HCT116 (cell line): ENCODE measurements at regions not wholly inside any gene's neighbourhood (a gene's known extent, or its start where the extent isn't known, plus 50 kb on each side); places are given as distances from the start of the nearest gene placed in this dataset.

ENCODE experiments used
- ATAC-seq: fragments of 200-7000 bp; cut with Tn5 transposase; 2 replicates; pipeline ENCODE4 v1.9.1; 2020; ENCODE audit warnings: mild to moderate bottlenecking, moderate library complexity
- BruUV-seq: library from RNA; stranded (reverse); fragments of 400-500 nt; replicated peaks from 2 replicates; lab custom pipeline; 2021; lab: Mats Ljungman, UMichigan
- CTCF ChIA-PET: fragments of 300-600 bp; sonication (Branson Sonifier 250); formaldehyde crosslinking; loops from one replicate; lab custom pipeline; 2021; ENCODE audit warnings: antibody characterized with exemption; lab: Charles Lee
- POLR2A ChIA-PET: fragments of 300-600, 350-600 bp; sonication (Branson Sonifier 250); formaldehyde crosslinking; loops from one replicate; lab custom pipeline; 2021; ENCODE audit warnings: antibody characterized with exemption; lab: Charles Lee
- RAD21 ChIA-PET, 2 experiments: fragments of 300-600 bp; sonication (Branson Sonifier 250); formaldehyde crosslinking; loops; one replicate each; lab custom pipeline; 2023; ENCODE audit warnings: low total read pairs in 2 of 2; ENCODE audit not compliant: uncharacterized antibody in 2 of 2, unreplicated experiment in 2 of 2, low non-redundant PET in 1 of 2; lab: Charles Lee
- DNase-seq: peaks from one replicate; pipeline ENCODE4 v3.0.0-alpha.2; 2010; ENCODE audit warnings: low read depth, low spot score
- H2AFZ ChIP-seq: fragments of 200-600 bp; shearing (Covaris generic), sonication (generic); 2 replicates; pipeline ENCODE4 v1.6.1; 2017; ENCODE audit warnings: low read depth, mixed run types, mixed read lengths, antibody characterized with exemption, low read length; ENCODE audit not compliant: poor library complexity, severe bottlenecking
- H3K27ac ChIP-seq: 2 replicates; pipeline ENCODE4 v1.5.1; 2012; ENCODE audit warnings: low read depth, low read length
- H3K27me3 ChIP-seq: fragments of 200-600 bp; sonication (generic); 2 replicates; pipeline ENCODE4 v1.6.1; 2016; ENCODE audit warnings: mixed run types, low read length, mixed read lengths; ENCODE audit not compliant: insufficient read depth
- H3K36me3 ChIP-seq, 2 experiments: fragments of 200-500 bp in 1 of 2; fragments of 200-600 bp in 1 of 2; sonication (Bioruptor generic) in 1 of 2; sonication (generic) in 1 of 2; 2 replicates each; pipeline versions ENCODE4 v1.5.1 to v1.6.1; 2014 to 2016; ENCODE audit warnings: low read length in 2 of 2, inconsistent platforms in 1 of 2, mixed read lengths in 1 of 2, mixed run types in 1 of 2; ENCODE audit not compliant: insufficient read depth in 2 of 2, control insufficient read depth in 1 of 2
- H3K4me1 ChIP-seq, 2 experiments: fragments of 200-600 bp in 1 of 2; sonication (generic) in 1 of 2; 2 replicates each; pipeline versions ENCODE4 v1.5.1 to v1.6.1; 2012 to 2017; ENCODE audit warnings: low read length in 2 of 2, inconsistent platforms in 1 of 2, mild to moderate bottlenecking in 1 of 2, mixed read lengths in 1 of 2, mixed run types in 1 of 2, moderate library complexity in 1 of 2; ENCODE audit not compliant: insufficient read depth in 2 of 2, control insufficient read depth in 1 of 2
- H3K4me2 ChIP-seq: fragments of 200-600 bp; sonication (generic); 2 replicates; pipeline ENCODE4 v1.6.1; 2017; ENCODE audit warnings: mixed run types, low read length, mixed read lengths
- H3K4me3 ChIP-seq, 2 experiments: fragments of 200-600 bp in 1 of 2; sonication (generic) in 1 of 2; replicated peaks in 1 of 2; 2 replicates each; pipeline ENCODE4 v1.5.1; 2011 to 2016; ENCODE audit warnings: low read length in 2 of 2, control low read depth in 1 of 2, low read depth in 1 of 2, mild to moderate bottlenecking in 1 of 2, mixed read lengths in 1 of 2, mixed run types in 1 of 2
- H3K79me2 ChIP-seq: fragments of 200-600 bp; sonication (generic); 2 replicates; pipeline ENCODE4 v1.6.1; 2017; ENCODE audit warnings: mild to moderate bottlenecking, mixed run types, low read length, moderate library complexity, mixed read lengths; ENCODE audit not compliant: insufficient read depth
- H3K9ac ChIP-seq: fragments of 200-600 bp; sonication (generic); 2 replicates; pipeline ENCODE4 v1.6.1; 2016; ENCODE audit warnings: low read length, mixed read lengths
- H3K9me2 ChIP-seq: fragments of 200-600 bp; sonication (generic), shearing (Covaris generic); 2 replicates; pipeline ENCODE4 v1.6.1; 2017; ENCODE audit warnings: mixed run types, mild to moderate bottlenecking, moderate library complexity; ENCODE audit not compliant: insufficient read depth
- H3K9me3 ChIP-seq, 2 experiments: fragments of 200-500 bp in 1 of 2; fragments of 200-600 bp in 1 of 2; sonication (Bioruptor generic) in 1 of 2; sonication (generic) in 1 of 2; 2 replicates each; pipeline ENCODE4 v1.6.1; 2014 to 2017; ENCODE audit warnings: low read length in 2 of 2, mixed read lengths in 2 of 2, inconsistent platforms in 1 of 2, low read depth in 1 of 2, mild to moderate bottlenecking in 1 of 2, mixed run types in 1 of 2, moderate library complexity in 1 of 2; ENCODE audit not compliant: control insufficient read depth in 1 of 2, insufficient read depth in 1 of 2
- H4K20me1 ChIP-seq: fragments of 200-600 bp; sonication (generic), shearing (Covaris generic); 2 replicates; pipeline ENCODE4 v1.6.1; 2017; ENCODE audit warnings: mixed run types, mild to moderate bottlenecking, moderate library complexity; ENCODE audit not compliant: insufficient read depth
- EGR1 ChIP-seq: IDR thresholded peaks from 2 replicates; pipeline ENCODE4 v1.6.1; 2012; ENCODE audit warnings: low read depth
- ELF1 ChIP-seq: IDR thresholded peaks from 2 replicates; pipeline ENCODE4 v1.6.1; 2012; ENCODE audit warnings: low read depth, borderline replicate concordance
- EZH2 ChIP-seq: fragments of 200-600 bp; sonication (generic); IDR thresholded peaks from 2 replicates; pipeline ENCODE4 v1.6.1; 2017; ENCODE audit warnings: antibody characterized with exemption, mixed run types
- EZH2phosphoT487 ChIP-seq: fragments of 200-600 bp; IDR thresholded peaks from 2 replicates; pipeline ENCODE4 v1.6.1; 2018; ENCODE audit warnings: antibody characterized with exemption, borderline replicate concordance
- FOSL1 ChIP-seq: IDR thresholded peaks from 2 replicates; pipeline ENCODE4 v1.6.1; 2012; ENCODE audit warnings: low read depth
- JUND ChIP-seq: IDR thresholded peaks from 2 replicates; pipeline ENCODE4 v1.6.1; 2012
- POLR2A ChIP-seq: IDR thresholded peaks from 2 replicates; pipeline ENCODE4 v1.7.0; 2011; ENCODE audit warnings: borderline replicate concordance; ENCODE audit not compliant: insufficient read depth, insufficient read length; ENCODE audit errors: extremely low read depth
- RAD21 ChIP-seq: IDR thresholded peaks from 2 replicates; pipeline ENCODE4 v1.6.1; 2012; ENCODE audit warnings: low read depth, mild to moderate bottlenecking
- SIN3A ChIP-seq: IDR thresholded peaks from 2 replicates; pipeline ENCODE4 v1.6.1; 2012; ENCODE audit warnings: low read depth
- TCF7L2 ChIP-seq: IDR thresholded peaks from 2 replicates; pipeline ENCODE4 v1.7.0; 2011; ENCODE audit warnings: borderline replicate concordance, inconsistent platforms; ENCODE audit not compliant: insufficient read depth, insufficient read length; ENCODE audit errors: extremely low read depth
- YY1 ChIP-seq: IDR thresholded peaks from 2 replicates; pipeline ENCODE4 v1.6.1; 2011; ENCODE audit warnings: low read length, low read depth, moderate library complexity, mild to moderate bottlenecking; ENCODE audit not compliant: insufficient replicate concordance; ENCODE audit errors: extremely low read depth
- ZFX ChIP-seq: fragments of 450-650 bp; IDR thresholded peaks from 2 replicates; pipeline ENCODE4 v1.6.1; 2017
- intact Hi-C: fragments of 100-400 bp; cut with micrococcal nuclease; formaldehyde crosslinking; loops from 2 replicates; pipeline ENCODE4 v1.10.0; 2022
- TF ChIP-seq, protein P1 (sequence below), 3 experiments: fragments of 200-600 bp in 1 of 3; sonication (generic) in 1 of 3; IDR thresholded peaks in 2 of 3; conservative IDR thresholded peaks in 1 of 3; 2 replicates each; pipeline ENCODE4 v1.5.1; 2012 to 2017; ENCODE audit warnings: low read depth in 2 of 3, low read length in 2 of 3, antibody characterized with exemption in 1 of 3, borderline replicate concordance in 1 of 3, control low read depth in 1 of 3, mild to moderate bottlenecking in 1 of 3, mixed read lengths in 1 of 3, mixed run types in 1 of 3, moderate library complexity in 1 of 3; ENCODE audit not compliant: insufficient read depth in 1 of 3
- TF ChIP-seq, protein P2 (sequence below): IDR thresholded peaks from 2 replicates; pipeline ENCODE4 v1.6.1; 2012
- TF ChIP-seq, protein P3 (sequence below): IDR thresholded peaks from 2 replicates; pipeline ENCODE4 v1.6.1; 2012
- TF ChIP-seq, protein P4 (sequence below): IDR thresholded peaks from 2 replicates; pipeline ENCODE4 v1.6.1; 2012; ENCODE audit warnings: low read depth

DNA sequence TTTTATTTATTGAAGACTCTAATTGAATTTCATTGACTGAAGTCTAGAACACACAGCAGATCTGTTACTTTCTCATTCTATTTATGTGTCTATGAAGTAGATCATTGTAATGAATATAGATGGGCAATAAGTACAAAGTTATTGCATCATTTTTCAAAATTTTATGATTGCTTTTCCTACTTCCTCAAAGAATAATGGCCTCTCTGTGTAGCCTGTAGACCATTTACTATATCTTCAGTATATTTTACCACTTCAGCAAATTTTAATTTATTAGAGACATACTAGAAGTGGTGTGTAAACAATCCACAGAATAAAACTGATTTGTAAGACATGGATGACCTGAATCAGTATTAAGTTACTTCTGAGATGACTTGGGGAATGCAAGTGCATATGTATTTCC, 291.7 kb upstream of the FAR2 start:
- ATAC-seq (no peak), DNase-seq (no peak)
- Histone ChIP-seq H3K9ac (no peak overlapping the region), H3K4me3 (no peak overlapping the region), H3K79me2 (no peaks in the 10 kb centered on the region), H4K20me1 (no peaks in the 10 kb centered on the region), H3K27ac (no peak overlapping the region), H3K36me3 (no peaks in the 10 kb centered on the region), H3K9me3 (no peaks in the 10 kb centered on the region), H2AFZ (no peak overlapping the region), H3K9me2 (no peaks in the 10 kb centered on the region), H3K4me2 (no peak overlapping the region), H3K27me3 (no peaks in the 10 kb centered on the region; the same call in 1 of the 2 replicates), H3K4me1 (no peaks in the 10 kb centered on the region)
- intact Hi-C loops, result no loop called here
- RAD21 ChIA-PET, result no interaction called here
- TF ChIP-seq POLR2A, result no peak
- TF ChIP-seq, protein P1, sequence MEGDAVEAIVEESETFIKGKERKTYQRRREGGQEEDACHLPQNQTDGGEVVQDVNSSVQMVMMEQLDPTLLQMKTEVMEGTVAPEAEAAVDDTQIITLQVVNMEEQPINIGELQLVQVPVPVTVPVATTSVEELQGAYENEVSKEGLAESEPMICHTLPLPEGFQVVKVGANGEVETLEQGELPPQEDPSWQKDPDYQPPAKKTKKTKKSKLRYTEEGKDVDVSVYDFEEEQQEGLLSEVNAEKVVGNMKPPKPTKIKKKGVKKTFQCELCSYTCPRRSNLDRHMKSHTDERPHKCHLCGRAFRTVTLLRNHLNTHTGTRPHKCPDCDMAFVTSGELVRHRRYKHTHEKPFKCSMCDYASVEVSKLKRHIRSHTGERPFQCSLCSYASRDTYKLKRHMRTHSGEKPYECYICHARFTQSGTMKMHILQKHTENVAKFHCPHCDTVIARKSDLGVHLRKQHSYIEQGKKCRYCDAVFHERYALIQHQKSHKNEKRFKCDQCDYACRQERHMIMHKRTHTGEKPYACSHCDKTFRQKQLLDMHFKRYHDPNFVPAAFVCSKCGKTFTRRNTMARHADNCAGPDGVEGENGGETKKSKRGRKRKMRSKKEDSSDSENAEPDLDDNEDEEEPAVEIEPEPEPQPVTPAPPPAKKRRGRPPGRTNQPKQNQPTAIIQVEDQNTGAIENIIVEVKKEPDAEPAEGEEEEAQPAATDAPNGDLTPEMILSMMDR (IDR thresholded peaks at IDR 0.05 in 2 of 3, conservative IDR thresholded peaks at IDR 0.05 in 1 of 3; ENCODE audit: borderline replicate concordance in 1 of 3, insufficient read depth in 1 of 3, low read depth in 2 of 3, low read length in 2 of 3), result no peak
- no peak for TF ChIP-seq EZH2
- no peak for TF ChIP-seq RAD21
- TF ChIP-seq, protein P2, sequence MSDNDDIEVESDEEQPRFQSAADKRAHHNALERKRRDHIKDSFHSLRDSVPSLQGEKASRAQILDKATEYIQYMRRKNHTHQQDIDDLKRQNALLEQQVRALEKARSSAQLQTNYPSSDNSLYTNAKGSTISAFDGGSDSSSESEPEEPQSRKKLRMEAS, result no peak
- TF ChIP-seq, protein P3, sequence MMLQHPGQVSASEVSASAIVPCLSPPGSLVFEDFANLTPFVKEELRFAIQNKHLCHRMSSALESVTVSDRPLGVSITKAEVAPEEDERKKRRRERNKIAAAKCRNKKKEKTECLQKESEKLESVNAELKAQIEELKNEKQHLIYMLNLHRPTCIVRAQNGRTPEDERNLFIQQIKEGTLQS, result no peak
- TF ChIP-seq, protein P4, sequence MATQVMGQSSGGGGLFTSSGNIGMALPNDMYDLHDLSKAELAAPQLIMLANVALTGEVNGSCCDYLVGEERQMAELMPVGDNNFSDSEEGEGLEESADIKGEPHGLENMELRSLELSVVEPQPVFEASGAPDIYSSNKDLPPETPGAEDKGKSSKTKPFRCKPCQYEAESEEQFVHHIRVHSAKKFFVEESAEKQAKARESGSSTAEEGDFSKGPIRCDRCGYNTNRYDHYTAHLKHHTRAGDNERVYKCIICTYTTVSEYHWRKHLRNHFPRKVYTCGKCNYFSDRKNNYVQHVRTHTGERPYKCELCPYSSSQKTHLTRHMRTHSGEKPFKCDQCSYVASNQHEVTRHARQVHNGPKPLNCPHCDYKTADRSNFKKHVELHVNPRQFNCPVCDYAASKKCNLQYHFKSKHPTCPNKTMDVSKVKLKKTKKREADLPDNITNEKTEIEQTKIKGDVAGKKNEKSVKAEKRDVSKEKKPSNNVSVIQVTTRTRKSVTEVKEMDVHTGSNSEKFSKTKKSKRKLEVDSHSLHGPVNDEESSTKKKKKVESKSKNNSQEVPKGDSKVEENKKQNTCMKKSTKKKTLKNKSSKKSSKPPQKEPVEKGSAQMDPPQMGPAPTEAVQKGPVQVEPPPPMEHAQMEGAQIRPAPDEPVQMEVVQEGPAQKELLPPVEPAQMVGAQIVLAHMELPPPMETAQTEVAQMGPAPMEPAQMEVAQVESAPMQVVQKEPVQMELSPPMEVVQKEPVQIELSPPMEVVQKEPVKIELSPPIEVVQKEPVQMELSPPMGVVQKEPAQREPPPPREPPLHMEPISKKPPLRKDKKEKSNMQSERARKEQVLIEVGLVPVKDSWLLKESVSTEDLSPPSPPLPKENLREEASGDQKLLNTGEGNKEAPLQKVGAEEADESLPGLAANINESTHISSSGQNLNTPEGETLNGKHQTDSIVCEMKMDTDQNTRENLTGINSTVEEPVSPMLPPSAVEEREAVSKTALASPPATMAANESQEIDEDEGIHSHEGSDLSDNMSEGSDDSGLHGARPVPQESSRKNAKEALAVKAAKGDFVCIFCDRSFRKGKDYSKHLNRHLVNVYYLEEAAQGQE, result no peak
- TF ChIP-seq JUND, result no peak
- TF ChIP-seq EZH2phosphoT487, result no peak
- TF ChIP-seq SIN3A, result no peak
- TF ChIP-seq ELF1, result no peak
- no peak for TF ChIP-seq ZFX
- no peak for TF ChIP-seq FOSL1
- TF ChIP-seq EGR1, result no peak
- no peak for TF ChIP-seq YY1
- no peak for TF ChIP-seq TCF7L2
- no TSS peak for BruUV-seq
- POLR2A ChIA-PET, result no interaction called here
- CTCF ChIA-PET, result no interaction called here
